Vagina (tissue), 2 donors: ENCODE measurements at regions not wholly inside any gene's neighbourhood (a gene's known extent, or its start where the extent isn't known, plus 50 kb on each side); places are given as distances from the start of the nearest gene placed in this dataset.
"Not testable (repeated sequence)": the region's sequence is repeated elsewhere in the genome, so short reads cannot be mapped to it uniquely, and the experiment has no call there.

Experiments used
- POLR2A ChIP-seq, 2 donors: fragments of 450-650 bp; IDR thresholded peaks; one replicate each; pipeline ENCODE4 v1.6.1; 2017; ENCODE audit warnings: antibody characterized with exemption in 2 of 2, mild to moderate bottlenecking in 2 of 2, moderate library complexity in 2 of 2
- TF ChIP-seq, protein P1 (sequence below), 3 experiments: fragments of 450-650 bp in 2 of 3; fragments of 200-600 bp in 1 of 3; sonication (generic) in 1 of 3; IDR thresholded peaks; one replicate each; pipeline ENCODE4 v1.5.1; 2017 to 2019; ENCODE audit warnings: antibody characterized with exemption in 3 of 3, mild to moderate bottlenecking in 2 of 3, moderate library complexity in 2 of 3

DNA sequence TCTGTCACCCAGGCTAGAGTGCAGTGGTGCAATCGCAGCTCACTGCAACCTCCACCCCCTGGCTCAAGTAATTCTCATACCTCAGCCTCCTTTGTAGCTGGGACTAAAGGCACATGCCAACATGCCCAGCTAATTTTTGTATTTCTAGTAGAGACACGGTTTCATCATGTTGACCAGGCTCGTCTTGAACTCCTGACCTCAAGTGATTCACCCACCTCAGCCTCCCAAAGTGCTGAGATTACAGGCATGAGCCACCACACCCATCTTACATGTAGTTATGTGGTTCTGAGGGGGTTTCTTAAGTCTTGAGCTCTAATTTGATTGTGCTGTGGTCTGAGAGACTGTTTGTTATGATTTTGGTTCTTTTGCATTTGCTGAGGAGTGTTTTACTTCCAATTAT is 57.3 kb upstream of the USP15 start:
- TF ChIP-seq, protein P1, sequence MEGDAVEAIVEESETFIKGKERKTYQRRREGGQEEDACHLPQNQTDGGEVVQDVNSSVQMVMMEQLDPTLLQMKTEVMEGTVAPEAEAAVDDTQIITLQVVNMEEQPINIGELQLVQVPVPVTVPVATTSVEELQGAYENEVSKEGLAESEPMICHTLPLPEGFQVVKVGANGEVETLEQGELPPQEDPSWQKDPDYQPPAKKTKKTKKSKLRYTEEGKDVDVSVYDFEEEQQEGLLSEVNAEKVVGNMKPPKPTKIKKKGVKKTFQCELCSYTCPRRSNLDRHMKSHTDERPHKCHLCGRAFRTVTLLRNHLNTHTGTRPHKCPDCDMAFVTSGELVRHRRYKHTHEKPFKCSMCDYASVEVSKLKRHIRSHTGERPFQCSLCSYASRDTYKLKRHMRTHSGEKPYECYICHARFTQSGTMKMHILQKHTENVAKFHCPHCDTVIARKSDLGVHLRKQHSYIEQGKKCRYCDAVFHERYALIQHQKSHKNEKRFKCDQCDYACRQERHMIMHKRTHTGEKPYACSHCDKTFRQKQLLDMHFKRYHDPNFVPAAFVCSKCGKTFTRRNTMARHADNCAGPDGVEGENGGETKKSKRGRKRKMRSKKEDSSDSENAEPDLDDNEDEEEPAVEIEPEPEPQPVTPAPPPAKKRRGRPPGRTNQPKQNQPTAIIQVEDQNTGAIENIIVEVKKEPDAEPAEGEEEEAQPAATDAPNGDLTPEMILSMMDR (IDR thresholded peaks at IDR 0.05), result not testable (repeated sequence)
- TF ChIP-seq POLR2A (IDR thresholded peaks at IDR 0.05), result not testable (repeated sequence)
